ENCODE measurements at regions not wholly inside any gene's neighbourhood (a gene's known extent, or its start where the extent isn't known, plus 50 kb on each side); places are given as distances from the start of the nearest gene placed in this dataset.

- TF ChIP-seq POLR2A (IDR thresholded peaks at IDR 0.05) (no peak), CTCF (IDR thresholded peaks at IDR 0.05) (no peak)
Observed at GRCh38 chr6:105680131-105680530, 277.2 kb upstream of the PREP start.

Measured in thyroid gland (tissue), 4 donors.